ENCODE measurements at regions not wholly inside any gene's neighbourhood (a gene's known extent, or its start where the extent isn't known, plus 50 kb on each side); places are given as distances from the start of the nearest gene placed in this dataset.
"Not testable (repeated sequence)": the region's sequence is repeated elsewhere in the genome, so short reads cannot be mapped to it uniquely, and the experiment has no call there.

DNA sequence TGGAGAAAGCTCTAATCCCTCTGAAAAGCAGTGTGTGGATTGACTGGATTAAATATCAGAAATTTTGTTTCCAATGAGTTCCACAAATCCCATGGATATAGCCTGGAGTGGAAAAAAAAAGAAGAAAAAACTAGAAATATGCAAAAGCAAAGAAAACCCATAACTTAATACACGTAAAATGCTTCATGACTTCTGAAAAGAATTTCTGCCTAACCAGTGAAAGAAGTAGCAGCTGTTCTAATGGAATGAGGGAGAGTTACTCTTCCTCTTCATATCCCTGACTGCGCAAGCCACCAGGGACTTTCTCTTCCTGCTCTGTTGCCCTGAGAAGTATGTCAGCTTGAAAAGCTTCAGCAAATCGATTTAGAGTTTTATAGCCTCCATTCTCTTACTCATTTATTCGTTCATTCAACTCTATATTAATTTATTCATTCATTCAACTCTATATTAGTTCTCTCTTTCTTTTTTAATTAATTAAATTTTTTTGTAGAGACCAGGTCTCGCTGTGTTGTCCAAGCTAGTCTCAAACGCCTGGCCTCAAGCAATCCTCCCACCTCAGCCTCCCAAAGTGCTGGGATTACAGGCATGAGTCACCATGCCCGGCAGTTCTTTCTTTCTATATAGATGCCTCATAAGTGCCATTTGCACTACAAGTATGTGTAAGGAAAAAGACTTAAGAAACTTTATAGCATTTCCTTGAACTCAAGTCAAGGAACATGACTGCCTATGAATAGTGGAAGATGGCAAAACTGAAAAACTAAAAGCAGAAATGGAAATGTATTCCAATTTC, 447.3 kb upstream of the NRP1 start:
- DNase-seq: no peak

DNA sequence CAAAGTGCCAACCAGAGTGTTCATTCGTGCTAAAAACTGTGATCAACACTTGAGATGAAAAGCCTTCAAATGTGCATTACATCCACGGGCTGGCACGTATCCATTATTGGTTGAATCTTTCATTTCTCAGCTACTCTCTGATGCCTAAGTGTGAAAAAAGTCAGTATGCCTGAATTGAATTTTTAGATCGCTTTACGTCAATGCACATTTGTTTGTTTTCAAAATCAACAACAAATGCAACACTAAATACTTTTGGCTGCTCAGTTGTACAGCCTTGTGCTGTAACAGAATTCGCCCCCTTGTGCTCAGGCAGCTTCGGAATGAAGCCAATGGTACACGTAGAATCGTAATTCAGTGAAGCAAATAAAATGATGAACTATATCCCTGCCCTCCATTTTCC, 446.5 kb upstream of the NRP1 start:
- DNase-seq: no peak

DNA sequence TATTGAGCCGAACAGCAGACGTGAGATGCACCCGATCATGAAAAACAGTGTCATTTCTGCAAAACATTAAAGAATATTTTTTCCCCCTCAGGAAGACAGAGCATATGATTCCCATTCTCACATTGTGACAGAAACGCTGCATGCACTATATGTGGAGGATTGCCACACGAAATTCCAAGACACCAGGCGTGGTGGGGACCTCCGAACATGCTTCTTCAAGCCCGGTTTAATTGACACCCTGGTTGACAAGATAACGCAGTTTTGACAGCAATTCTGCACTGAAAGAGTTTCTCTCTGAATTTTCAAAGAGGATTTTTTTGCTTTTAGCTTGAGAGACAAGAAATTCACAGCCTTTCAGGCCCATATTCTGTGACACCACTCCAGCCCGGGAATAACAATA, 442.8 kb upstream of the NRP1 start:
- DNase-seq: no peak

DNA sequence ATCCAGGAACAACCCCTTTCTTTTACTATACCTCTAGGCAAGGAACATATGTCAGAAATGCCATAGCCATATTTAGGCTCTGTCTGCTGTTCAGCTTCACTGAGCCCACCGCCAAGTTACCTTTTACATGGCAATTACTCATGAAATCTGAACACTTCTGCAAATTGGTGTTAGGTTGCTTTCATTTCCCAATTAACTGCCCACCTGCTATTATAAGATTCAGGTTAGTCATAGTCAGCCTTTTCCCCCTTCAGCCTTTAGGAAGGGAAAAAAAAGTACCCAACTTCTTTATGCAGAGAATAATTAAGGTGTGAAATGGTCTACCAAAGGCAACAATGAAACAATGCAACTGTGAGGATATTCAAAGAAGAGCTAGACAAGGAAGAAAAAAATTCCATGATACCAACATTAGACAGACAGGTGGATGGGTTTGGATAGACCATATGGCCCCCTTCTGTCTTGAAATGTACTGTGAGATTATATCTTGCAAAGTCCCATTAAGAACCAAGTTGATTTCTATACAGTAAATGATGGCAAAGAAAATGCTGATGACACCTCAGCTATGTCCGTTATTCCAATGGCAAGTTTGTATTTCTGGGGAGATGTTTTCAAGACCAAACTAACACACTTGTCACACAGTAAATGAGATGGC, 442.1 kb upstream of the NRP1 start:
- no peak for DNase-seq

DNA sequence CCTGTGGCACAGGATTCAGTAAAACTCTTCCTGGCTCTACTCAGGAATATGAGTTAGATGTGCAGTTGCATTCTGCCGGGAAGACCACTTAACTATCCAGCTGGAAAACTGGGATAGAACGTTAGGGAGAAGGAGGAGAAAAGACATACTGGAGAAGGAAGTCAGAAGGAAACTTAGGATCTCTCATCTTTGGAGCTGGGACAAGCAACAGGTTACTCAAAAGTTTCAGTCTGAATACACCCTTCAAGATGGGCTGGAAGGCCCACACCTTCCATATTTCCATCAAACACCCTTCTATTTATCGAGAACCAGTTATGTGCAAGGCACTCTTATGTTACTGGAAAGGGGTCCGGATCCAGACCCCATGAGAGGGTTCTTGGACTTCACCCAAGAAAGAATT, 440.4 kb upstream of the NRP1 start:
- DNase-seq: no peak

DNA sequence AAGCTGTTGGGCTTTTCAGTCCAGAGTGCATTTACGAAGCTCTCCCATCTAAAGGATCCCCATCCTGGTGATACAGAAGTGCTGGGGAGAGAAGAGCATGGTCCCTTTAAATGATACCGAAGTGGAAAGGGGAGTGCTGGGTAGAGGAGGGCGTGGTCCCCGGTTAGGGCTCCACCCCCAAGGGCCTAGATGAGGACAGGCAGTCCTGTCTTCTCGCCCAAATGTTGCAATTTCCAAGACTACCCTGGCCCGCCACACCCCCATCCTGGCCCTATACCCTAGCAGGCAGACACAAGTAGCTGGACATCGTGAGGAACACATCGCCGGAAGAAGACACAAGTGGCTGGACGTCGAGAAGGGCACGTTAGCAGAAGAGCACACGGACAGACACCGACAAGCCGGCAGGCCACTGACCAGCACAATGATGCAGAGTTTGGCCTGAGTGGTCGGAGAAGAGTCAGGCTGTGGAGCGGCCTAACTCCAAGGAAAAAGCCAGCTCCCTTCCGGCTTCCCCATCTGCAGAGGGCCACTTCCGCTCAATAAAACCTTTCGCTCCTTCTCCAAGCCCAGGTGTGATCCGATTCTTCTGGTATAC, 439.5 kb upstream of the NRP1 start:
- DNase-seq: no peak

DNA sequence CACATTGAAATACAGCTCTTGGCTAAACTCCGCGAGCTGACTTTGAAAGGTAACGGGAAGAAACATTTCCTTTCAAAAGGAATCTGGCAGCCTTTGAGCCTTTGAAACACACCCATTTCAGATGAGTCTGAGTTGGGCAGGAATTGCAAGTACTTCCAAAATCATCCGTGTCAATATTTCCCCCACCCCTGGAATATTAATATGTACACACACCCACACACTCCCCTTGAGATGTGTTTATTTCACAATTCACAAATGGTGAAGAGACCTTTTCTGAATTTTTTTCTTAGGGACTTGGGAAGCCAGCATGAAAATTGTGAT, 438.7 kb upstream of the NRP1 start:
- DNase-seq: no peak

DNA sequence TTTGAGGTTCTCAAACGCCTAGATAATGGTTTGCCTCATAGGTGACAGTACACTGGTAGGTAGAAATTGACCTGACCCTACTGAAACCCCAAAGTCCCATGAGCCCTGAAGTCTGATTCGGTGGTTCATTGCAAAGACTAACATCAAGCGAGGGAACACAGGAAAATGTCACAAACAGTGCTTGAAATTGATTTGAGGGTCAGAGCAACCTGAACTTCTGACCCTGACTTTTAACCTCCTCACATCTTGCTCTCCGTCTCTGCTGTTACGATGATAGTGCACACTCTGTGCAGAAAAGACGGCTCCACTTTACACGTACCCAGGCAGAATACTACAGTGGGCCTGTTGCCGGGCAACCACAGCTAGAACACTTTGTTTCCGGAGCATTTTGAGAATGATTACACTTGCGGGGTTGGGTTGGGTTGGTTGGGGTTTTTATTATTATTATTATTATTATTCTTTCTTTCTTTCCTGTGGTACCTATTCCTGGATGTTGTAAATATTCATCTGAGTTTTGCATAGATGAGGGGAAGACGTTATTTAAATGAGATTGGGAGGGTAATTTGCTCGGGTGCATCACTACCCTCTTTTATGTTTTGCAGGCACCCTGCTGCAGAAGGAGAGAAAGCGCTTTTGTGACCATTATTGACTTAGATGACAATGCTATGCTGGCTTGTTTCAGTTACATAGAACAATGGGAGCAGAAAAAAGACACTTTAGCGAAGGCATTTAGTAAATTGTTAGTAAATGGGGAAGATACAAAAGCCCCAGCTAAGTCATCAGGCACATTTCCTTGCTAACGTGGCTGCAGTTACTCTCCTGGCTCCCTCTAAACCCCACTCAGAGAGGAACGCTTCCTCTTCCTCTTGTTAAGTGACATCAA, 438.1 kb upstream of the NRP1 start:
- no peak for DNase-seq

DNA sequence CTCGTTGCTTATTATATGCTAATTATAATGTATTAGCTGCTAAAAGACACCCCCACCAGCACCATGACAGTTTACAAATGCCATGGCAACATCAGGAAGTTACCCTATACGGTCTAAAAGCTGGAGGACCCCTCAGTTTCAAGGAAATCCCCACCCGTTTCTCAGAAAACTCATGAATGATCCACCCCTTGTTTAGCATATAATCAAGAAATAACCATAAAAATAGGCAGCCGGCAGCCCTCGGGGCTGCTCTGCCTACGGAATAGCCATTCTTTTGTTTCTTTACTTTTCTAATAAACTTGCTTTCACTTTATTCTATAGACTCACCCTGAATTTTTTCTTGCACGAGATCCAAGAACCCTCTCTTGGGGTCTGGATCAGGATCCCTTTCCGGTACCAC, 437.4 kb upstream of the NRP1 start:
- DNase-seq: not testable (repeated sequence)

DNA sequence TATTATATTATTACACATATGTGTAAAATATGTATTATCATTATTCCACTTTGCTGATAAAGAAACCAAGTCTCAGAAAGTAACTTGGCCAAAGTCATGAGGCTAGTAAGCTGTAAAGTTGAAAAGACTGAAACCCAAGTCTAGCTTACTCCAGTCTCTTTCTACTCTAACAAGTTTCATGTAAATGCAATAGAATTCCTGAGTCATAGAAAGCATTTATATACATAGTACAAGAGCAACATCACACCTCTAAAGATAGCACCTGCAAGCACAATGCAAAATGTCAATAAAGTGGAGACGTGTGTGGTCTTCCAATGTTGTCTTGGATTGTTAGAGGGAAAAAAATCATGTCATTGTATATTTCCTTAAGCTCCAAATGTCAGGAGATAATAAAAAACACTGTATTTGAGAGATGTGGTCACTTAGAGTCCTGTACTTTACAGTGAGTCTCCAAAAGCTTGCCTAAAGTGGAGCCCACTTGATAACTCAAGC, 430.3 kb upstream of the NRP1 start:
- no peak for DNase-seq

DNA sequence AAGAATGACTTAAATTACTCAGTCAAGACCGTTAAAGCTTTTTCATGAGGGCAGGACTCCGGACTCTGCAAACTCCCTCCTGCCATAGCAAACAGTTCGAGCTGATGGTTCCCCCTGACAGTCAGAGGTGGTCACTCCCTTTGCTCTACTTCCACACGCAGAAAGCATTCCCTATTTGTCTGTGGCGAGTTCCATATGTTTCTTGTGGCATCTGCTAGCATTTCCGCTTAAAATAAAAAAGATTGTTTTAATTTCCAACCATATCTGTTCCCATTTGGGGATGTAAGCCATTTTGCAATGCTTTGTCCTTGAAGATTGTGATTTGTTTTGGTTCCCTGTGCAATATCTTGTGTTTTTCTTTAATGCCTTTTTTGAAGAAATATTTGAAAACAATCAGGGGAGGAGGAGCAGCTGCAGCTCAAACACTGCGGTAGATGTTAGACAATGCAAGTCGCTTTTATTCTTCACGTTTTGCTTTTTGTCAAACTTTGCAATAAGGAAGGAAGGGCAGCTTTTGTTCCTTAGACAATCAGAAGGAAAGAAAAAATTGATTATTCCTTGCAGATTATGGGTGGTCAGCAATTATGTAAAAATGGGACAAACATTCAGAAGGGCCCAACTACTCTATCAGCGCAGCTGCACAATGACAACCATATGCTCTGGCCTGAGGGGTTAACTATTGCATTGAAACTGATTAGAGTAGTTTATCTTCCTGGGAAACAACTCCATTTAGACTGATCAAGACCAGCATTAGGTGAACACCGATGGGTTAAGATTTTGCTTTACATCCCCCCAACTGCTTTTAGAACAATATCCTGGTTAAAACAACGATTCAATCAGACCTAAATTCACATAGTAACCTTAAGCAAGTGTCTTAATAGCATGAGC, 425.8 kb upstream of the NRP1 start:
- no peak for DNase-seq

DNA sequence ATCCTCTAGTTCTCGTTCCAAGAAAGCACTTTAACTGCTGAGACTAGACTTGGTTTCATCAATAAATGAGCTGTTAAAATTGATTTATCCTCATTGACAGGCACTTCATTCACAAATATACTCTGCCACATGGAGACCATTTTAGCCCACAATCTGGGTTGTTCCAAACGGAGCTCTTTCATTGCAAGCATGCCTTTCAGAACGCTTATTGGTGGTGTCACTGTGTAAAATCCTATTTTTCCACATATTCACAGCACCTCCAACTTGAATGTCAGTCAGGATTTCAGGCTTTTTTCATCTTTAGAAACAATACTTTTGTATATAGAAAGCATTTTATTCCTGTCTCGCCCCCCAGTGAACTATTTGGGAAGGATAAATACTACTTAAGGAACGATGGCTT, 424.7 kb upstream of the NRP1 start:
- no peak for DNase-seq

DNA sequence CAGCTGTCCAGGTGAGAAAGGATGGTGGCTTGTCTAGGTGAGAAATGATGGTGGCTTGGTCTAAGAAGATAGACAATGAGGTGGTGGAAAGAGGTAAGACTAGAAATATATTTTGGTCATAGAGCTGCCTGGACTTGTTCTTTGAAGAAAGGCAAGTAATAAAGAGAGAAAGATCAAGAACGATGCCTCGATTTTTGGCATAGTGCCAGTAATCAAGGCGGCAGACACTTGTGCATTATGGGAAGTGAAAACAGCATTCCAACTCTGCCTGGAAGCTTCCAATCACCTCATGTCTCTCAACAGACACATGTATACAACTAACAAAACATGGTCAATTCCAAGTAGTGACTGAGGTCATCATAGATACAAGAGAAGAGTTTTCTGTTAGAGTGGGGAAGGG, 423.8 kb upstream of the NRP1 start:
- no peak for DNase-seq

DNA sequence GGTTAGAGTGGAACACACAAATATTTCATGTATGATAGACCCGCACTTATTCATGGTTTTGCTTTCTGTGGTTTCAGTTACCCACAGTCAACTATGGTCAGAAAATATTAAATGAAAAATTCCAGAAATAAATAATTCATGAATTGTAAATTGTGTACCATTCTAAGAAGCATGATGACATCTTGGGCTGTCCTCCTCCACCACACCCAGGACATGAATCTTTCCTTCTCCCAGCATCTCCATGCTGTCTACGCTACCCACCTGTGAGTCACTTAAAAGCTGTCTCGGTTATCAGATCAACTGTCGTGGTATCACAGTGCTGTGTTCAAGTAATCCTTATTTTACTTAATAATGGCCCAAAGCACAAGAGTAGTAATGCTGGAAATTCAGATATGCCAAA, 419.6 kb upstream of the NRP1 start:
- no peak for DNase-seq

DNA sequence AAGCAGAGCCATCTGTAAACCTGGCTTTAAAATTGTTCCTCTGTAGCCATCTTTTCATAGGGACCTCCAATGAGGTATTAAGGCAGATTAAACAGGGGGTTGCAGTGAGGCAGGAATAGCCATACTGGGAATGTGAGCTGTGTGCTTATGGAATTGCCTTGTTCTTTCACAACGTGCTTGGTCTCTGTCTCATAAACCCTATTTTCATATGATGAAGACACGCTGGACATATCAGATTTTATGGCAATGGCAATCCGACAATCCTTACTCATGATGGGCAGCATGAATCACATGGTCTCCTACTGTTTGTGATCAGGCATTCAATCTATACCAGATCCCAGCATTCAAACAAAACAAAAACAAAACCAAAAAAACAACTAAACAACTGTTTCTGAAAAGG, 418.9 kb upstream of the NRP1 start:
- no peak for DNase-seq

DNA sequence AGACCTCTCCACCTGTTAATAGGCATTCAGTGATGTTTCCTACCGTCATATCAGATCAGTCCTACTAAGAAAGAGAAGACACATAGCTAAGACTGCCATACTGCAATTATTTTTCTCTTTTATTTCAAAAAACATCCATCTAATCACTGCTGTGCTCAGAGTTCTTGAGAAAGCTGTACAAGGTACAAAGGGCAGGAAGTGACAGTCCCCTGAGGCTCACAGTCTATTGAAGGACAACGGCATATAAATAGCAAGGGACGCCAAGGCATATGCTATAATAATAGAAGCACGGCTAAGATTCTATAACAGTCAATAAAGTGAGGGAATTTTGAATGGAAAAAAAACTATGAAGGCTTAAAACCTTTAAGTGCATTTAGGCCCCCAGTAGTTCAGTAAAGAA, 415.3 kb upstream of the NRP1 start:
- no peak for DNase-seq

DNA sequence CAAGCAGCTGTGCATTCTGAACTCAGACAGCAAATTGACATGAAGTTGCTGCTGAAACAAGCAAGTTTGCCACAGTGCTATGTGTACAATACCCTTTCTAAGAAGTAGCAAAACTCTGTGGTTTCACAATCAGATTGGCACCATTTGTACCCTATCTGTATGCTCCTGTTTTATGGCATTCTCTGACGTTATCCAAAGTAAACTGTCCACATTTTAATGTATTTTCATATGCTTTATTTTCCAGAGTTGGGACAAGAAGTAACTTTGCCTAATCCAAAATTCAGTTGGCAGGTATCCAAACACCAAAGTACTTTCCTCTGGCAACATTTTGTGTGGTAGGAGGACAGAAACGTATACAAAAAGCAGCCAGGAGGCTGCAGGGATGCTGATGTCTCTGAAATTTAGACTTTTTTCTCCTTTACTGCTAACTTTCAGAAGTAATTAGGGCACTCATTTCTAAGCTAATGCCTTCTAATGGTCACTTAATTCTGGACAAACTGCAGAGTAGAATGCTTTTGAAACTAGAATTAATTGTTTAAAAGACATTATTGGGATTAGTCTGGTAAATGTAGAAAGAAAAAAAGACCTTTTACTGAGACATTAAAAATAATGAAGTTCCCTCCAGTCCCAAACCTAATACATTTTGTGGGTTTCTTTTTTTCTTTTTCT, 414.7 kb upstream of the NRP1 start:
- DNase-seq: no peak

DNA sequence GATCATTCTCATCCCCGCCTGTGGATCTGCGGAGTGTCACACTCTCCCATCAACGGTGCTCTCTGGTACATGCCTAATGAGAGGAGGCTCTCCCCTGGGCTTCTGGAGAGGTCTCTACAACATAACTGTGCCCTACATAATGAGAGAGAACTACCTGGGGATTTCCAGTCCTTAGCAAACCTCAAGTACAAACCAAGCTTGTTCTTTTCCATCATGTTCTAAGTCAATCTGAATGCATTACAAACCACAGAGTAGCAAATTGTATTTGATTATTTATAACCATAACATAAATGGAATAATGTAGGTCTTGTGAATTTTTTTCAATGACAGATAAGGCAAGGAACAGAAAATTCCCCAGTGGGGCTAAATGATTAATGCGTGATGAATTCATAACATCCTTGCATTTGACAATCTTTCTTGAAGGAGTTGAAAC, 412.4 kb upstream of the NRP1 start:
- no peak for DNase-seq

DNA sequence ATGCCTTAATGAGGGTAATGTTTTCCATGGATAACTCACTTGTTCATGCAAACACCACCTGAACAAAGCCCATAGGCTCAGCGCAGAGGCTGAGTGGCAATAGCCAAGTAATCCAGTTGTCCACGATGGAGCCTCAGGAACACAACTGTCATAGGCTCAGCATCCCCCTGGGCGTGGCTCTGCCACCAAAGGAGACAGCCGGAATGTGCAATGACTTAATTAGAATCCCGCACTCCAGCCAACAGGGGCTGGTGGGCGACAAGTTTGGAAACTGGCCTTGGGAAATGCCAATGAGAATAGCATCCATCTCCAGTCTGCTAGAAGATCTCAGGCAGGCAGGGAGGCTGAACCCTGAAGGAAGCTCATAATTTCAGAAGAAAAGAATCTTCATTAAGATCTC, 411.7 kb upstream of the NRP1 start:
- no peak for DNase-seq

DNA sequence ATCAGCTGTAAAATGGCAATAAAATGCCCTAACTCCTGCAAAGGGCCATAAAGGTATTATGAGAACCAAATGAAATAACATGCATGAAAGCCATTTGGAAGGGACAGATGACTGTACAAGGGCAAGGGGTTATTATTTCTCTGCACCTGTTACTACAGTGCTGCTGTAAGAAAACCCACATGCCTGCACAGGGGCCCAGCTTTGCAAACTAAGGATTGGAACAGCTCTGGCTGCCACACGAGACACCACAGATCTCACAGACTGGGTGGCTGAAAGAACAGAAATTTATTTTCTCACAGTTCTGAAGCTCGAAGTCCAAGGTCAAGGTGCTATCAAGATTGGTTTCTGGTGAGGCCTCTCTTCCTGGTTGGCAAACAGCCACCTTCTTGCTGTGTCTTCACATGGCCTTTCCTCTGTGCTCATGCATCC, 409.0 kb upstream of the NRP1 start:
- no peak for DNase-seq

DNA sequence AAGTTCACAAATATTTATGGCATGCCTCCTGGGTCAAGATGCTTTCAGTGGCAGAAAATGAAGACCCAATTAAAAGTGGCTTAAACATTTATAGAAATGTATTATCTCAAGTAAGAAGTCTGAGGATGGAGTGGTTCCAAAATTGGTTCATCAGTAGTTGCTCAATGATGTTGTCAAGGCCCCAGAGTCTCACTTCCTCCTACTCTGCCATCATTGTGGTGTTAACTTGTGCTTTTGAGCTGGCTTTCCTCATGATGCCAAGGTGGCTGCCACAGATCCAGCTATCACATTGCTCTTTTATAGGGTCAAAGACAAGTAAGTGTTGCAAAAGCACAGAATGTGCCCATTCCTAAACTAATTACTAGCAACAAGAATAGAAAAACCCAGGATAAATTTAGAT, 404.6 kb upstream of the NRP1 start:
- DNase-seq: no peak

Measured in T-helper 1 cell (primary cell).